KBM-7 (cell line): ENCODE measurements at regions not wholly inside any gene's neighbourhood (a gene's known extent, or its start where the extent isn't known, plus 50 kb on each side); places are given as distances from the start of the nearest gene placed in this dataset.
"Not testable (repeated sequence)": the region's sequence is repeated elsewhere in the genome, so short reads cannot be mapped to it uniquely, and the experiment has no call there.

Source experiments
- DNase-seq: peaks from one replicate; pipeline ENCODE4 v3.0.0-alpha.2; 2015
- in situ Hi-C: fragments of 300-500 bp; cut with MboI; formaldehyde crosslinking; loops from 2 replicates; pipeline ENCODE4 v1.14.3; 2020; ENCODE audit warnings: low sequenced_read_pairs, low pct_unique_long_range_greater_than_20kb, mixed read lengths

DNA sequence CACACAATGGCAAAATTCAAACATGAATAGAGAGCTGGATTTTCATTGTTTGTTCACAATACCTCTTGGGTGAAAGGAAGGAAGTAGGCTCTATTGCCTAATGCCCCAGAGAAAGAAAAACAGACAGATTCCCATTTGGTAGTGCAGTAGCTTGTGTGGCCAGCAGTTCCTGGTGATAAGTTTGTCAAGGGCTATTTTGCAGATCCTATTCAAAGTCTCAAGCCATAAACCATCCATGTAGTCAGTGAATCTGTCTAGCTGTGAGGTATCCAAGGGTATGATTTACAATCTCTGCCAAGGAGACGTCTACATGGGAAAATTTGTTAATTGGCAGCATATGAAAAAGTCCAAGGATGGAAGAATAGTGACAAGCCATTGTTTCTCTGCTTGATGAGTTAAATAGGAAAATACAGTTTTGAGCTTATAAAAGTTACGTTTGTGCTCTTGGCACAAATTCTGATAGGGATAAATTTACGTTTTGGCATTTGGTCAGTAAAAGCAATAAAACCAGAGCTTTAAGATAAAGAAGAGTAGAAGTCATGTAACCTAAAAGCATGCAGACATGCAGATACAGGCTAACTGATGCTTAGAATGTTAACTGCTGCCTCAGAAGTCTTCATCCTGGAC lies 269.1 kb downstream of the GATA3 start:
- no peak for DNase-seq
- in situ Hi-C loops, result no loop called here

DNA sequence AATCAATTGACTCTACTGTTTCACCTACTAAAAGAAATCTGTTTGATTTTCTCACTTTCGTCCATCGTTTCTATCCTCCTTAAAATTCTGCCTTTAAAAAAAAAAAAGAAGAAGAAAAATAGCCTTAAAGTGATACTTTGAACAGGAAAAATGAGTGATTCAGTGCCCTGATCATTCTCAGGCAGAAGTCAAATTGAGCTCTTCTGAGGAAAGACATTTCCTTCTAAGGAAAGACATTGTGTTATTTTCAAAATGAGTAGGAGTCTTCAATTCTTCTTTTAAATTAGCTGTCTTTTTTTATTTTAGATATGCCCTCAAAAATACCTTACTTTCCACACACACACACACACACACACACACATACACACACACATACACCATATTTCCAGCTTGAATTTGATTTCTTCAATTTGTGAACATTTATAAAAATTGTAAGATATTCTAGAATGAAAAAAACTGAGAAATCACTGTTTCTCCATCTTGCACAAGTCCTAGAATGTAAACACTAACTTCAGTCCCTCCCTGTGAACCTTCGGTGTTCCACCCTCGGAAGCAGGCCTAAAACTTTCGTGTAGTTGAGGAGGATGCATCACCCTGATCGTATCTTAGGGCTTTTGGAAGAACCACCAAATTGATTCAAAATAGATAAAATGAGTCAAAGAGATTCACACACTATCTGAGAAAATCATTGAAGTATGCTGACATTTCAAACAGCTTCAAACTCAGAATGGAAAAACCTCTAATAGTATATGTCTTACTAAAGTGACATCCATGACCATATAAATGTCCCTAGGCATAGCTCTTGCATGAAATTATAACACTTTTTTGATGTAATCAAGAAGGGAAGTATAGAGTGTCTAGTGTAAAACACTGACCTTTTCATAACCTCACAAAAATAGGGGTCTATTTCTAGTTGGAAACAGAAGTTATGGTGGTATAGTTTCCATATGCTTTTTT lies 270.8 kb downstream of the GATA3 start:
- in situ Hi-C loops, result no loop called here
- no peak for DNase-seq

DNA sequence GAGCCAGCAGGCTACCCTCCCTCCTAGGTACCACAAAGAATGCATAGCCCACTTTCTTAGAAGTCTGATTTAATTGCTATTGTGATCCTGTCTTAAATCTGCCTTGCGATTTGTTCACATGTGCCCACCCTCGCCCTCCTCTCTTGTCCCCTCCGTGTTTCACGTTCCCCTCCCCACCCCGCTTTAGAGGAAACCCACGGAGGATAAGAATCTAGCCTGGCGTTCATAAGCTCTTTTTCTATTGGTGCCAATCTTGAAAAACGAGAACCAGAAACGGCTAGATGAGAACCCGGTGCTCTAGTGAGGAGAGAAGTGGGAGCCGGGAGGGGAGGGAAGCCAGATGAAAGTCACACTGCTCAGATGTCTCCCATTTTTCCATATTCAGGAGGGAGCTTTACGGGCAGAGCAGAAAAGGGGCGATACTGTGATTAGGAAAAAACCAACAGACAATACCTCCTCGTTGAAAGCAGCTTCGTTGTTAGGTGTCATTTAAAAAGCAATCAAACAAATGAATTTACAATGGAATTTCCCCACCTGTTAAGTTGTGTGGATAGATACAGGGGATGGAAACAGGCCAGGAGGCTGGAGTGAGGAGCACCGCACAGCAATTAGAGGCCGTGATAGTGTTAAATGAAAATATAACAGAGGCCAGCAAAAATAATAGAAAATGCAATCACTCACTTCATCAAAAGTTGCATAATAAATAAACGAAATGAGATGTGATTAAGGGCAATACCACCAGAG lies 272.1 kb downstream of the GATA3 start:
- in situ Hi-C loops, result no loop called here
- no peak for DNase-seq

- in situ Hi-C loops, result no loop called here
- DNase-seq, result no peak
Measured at GRCh38 chr10:8327140-8327423, 272.6 kb downstream of the GATA3 start.

DNA sequence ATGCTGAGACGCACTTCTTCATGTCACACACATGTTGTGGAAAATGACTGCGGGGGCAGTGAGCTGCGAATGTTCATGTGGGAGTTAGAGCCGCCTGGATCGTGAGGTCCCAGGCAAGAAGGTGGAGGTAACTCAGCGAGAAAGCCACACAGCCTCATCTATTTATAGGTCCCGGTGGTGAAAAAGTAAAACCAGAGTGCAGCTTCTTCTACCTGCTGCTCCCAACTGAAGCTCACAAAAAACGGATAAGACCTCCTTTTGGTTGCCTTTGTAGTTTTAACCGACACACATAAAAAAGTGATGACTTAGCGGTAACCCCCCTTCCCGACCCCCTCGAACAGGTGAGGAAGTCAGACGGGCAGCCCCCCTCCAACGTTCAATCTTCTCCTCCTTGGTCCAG lies 276.9 kb downstream of the GATA3 start:
- in situ Hi-C loops, result no loop called here
- no peak for DNase-seq

DNA sequence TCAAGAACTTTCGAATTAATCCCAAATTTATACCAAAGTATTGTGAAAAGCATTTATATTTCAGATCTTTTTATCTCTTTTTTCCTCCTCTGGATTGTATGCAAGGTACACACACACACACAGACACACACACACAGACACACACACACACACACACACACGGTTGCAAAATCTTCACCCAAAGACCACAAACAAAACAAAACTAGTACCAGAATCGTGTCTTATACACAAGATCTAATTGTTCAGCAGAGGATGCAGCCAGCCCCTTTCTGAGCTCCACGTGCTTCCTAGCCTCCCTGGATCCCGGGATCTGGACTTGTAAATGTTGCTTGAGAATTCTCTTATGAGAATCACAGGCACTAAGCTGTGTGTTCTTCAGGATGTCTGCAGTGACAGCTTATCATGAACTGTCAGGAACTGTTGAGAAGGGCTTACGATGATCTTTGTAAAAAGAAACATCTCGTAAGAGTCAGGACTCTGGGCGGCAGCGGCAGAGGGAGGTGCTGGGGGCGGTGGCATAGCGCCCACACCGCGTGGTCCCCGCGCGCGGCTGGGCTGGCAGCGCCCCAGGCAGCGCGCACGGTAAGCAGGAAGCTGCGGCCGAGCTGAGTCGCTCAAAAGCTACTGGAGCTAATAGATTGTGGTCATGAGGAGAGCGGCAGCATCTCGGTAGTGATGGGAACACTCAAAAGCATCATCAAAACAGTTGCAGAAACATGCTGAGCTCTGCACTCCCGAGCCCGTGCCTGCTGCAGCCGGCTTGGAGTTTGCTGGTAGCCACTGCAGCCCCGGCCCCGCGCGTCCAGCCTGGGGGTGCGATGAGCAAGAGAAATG lies 277.6 kb downstream of the GATA3 start:
- peak; percentile 60 for DNase-seq
- in situ Hi-C loops, result no loop called here

DNA sequence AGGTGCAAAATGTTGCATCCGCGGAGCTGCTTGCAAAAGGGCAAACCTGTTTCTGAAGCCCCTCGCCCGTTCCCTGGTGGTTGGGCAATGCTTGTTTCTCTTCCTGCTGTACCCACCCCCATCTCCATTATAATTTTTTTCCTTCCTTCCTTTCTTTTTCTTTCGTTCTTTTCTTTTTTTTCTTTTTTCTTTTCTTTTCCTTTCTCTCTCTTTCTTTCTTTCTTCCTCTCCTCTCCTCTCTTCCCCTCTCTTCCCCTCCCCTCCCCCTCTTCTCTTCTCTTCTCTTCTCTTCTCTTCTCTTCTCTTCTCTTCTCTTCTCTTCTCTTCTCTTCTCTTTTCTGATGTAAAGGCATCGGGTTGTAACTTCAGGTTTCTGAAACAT lies 278.2 kb downstream of the GATA3 start:
- no peak for DNase-seq
- in situ Hi-C loops, result no loop called here

DNA sequence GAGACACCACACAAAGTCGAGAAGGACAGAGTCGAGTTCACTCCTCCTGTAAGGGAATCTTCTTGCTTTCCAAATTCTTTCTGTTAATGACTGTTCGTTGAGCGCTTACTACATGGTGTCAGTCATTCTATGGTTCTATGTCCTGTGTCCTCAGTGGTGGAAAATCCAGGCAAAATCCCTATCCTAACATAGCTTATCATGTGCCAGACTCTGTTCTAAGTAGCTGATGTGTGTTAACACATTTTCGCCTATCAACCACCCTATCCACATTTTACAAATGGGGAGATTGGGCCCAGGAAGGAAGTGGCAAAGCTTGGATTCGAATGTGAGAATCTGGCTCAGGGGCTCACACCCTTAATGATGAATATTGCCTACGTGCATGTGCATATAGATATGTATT lies 280.1 kb downstream of the GATA3 start:
- in situ Hi-C loops, result no loop called here
- DNase-seq, result no peak

DNA sequence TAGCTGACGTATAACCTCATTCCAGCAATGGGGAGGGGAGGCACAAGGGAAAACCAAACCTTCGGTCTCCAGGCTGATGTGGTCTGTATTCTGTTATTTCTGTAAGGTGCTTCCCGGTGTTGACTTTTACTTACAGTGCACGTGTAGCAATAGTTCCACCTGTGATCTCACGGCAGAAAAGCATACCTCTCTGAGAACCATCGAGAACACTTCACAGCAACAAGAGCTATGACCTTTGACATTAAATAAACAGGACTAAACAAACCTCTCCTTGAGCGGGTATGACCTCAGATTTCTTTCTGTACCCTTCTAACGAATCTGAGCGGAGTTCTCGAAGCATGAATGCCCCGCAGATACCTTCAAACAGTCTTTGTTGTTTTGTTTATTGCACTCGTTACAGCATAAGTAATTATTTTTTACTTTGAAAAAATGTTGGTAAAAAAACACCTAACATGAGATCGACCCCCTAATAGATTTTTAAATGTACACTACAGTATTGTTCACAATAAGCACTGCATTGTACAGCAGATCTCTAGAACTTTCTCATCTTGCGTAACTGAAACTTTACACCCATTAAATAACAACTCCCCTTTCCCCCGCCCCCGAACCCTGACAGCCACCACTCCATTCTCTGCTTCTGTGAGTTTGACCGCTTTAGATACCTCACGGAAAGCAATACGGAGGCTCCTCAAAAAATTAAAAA lies 282.3 kb downstream of the GATA3 start:
- in situ Hi-C loops, result no loop called here
- DNase-seq, result no peak

GRCh38 chr10:8337332-8337651 lies 282.8 kb downstream of the GATA3 start:
- in situ Hi-C loops, result no loop called here
- no peak for DNase-seq

DNA sequence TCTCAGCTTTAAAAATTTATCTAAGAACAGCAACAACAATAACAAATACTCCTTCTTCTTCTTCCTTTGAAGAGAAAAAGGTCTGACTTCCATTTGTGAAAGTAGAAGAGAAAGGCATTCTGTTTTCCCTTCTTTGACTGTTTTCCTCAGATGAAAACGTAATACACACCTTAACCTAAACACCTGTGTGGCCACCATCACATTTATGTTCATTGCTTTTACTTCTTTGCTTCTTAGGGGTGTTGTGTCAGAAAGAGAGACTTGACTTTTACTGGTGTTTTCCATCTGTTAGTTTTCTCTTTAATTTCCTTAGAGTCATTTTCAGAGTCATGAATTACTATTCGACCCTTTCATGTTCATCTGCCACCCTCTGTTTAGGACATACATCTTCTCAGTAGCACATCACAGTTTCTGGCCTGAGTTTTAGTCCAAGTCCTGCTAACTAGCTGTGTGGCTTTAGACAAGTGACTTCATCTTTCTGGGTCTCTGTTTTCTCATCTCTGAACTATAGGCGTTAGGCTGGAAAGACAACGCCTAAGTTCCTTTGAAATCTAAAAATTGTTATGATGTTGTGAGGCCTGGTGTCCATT lies 283.8 kb downstream of the GATA3 start:
- in situ Hi-C loops, result no loop called here
- no peak for DNase-seq

DNA sequence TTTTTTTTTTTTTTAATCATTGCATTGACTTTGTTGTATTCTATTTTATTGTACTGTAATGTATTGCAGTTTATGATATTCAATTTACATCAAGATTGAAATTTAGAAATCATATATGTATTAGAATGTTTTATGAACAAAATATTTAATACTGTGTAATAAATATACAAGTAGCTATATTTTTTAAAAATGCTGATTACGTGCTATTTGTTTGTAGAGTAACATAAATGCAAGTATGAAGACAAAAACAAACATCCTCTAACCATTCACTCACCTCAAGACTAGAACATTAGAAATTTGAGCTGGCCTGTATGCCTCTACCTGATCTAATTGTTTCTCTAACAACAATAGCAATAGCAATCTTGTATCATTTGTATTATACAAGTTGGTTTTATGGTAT lies 290.3 kb downstream of the GATA3 start:
- in situ Hi-C loops, result no loop called here
- DNase-seq, result no peak

- in situ Hi-C loops, result no loop called here
- DNase-seq, result no peak
Measured at GRCh38 chr10:8346861-8347260, 292.4 kb downstream of the GATA3 start.

DNA sequence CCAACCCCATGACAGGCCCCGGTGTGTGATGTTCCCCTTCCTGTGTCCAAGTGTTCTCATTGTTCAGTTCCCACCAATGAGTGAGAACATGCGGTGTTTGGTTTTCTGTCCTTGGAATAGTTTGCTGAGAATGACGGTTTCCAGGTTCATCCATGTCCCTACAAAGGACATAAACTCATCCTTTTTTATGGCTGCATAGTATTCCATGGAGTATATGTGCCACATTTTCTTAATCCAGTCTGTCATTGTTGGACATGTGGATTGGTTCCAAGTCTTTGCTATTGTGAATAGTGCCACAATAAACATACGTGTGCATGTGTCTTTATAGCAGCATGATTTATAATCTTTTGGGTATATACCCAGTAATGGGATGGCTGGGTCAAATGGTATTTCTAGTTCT lies 293.1 kb downstream of the GATA3 start:
- DNase-seq, in situ Hi-C loops: not testable (repeated sequence)

GRCh38 chr10:8349610-8350249 lies 295.2 kb downstream of the GATA3 start:
- in situ Hi-C loops, result no loop called here
- DNase-seq, result no peak

- DNase-seq, result no peak
- in situ Hi-C loops, result no loop called here
Measured at GRCh38 chr10:8350250-8350967, 295.9 kb downstream of the GATA3 start.

GRCh38 chr10:8352171-8353075 lies 297.9 kb downstream of the GATA3 start:
- in situ Hi-C loops, result no loop called here
- DNase-seq, result no peak
